HG02588 (cell line): ENCODE measurements at regions not wholly inside any gene's neighbourhood (a gene's known extent, or its start where the extent isn't known, plus 50 kb on each side); places are given as distances from the start of the nearest gene placed in this dataset.
"Not testable (repeated sequence)": the region's sequence is repeated elsewhere in the genome, so short reads cannot be mapped to it uniquely, and the experiment has no call there.

ENCODE experiments used
- ATAC-seq: cut with Tn5 transposase; IDR thresholded peaks from one replicate; pipeline ENCODE4 v1.9.1; 2021; ENCODE audit warnings: mild to moderate bottlenecking, moderate library complexity; ENCODE audit not compliant: unreplicated experiment

DNA sequence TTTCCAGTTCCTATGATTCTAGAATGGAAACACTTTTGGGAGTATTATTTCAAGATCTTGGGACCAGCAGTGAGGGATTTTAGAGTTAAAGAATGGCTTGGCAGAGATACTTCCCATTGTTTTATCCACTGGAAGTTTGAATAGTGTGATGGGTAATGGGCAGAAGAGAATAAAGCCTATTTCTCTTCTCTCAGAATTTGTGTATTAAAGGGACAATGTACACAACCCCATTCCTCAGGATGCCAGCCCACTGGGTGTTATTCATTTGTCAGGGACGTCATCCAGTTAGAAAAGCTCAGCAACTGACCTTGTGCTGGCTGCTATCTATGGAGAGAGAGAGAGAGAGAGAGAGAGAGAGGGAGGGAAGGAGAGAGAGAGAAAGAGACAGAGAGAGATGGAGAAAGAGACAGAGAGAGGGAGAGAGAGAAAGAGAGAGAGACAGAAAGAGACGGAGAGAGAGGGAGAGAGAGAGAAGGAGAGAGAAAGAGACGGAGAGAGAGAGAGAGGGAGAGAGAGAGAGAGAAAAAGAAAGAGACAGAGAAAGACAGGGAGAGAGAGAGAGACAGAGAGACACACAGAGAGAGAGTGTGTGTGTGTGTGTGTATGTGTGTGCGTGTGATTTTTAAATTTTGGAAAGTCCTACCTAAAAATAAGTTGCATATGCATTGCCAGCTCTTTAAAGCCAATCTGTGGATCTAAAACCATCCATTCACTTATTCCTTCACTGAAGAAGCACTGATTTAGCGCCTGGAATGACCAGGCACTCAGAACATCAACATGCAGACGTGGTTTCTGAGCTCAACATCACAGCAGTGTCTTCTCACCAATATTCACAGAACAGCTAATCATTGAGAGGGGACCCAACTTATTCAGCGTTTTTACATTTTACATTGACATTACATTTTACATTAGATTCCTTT is 388.8 kb downstream of the THBS2 start:
- ATAC-seq, result no peak

DNA sequence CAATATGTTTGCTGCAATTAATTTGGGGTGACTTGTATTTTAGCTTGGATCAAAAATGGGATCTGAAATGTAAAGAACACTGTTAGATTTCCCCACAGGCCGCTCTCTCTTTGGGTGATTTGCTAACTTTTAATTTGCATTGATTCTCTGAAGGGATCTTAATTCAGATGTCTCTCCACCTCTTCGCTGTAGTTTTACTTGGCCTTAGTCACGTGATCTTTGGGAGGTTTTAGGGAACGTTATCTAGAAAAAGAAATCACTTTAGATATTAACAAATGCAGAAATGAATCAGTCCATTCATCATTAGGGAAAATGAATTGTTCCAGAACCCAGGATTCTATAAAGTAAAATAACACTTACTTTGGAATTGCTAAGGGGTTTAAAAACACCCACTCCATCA is 390.2 kb downstream of the THBS2 start:
- no peak for ATAC-seq

DNA sequence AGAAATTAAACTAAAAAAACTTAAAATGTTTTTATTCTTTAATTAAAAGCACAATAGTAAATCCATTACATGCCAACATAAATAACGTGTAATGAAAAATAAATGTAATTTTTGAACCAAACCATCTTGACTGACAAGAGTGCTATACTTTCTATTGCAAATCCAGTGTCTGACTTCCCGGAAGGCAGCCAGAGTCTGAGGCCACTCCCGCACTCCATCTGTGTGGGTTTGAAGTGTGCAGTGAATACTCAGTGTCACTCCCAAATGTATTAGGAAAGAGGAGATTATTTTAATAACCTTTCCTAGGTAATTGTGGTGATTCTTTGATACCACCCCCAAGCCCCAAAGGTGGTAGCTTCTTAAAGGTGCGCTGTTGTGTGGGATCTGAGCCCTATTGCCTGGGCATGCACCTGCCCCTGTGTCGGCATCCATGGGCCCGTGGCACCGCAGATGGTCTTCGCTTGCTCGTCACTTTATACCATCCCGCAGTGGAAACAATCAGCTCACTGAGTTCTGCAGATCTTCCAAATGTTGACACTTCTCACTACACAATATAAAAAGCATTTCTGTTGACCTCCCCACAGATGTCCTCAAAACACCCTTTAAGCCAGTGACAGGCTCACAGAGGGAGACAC is 391.2 kb downstream of the THBS2 start:
- ATAC-seq, result no peak

DNA sequence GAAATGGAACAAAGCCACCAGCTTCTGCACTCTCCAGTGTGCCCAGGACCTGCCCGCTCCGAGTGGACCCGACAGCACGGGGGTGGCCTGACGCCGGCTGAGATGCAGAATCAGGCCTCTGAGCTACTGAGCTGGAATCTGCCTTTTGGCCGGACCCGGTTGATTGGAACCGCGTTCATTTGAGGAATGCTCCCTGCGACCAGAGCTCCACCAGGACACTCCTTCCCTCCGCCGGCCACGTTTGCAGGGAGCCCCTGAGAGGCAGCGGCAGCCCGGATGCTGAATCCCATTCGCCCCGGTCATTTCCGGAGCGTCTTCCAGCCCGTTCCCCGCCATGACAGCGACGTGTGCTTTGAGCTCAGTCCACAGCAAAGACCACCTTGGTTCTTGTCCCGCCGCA is 392.7 kb downstream of the THBS2 start:
- ATAC-seq, result no peak

DNA sequence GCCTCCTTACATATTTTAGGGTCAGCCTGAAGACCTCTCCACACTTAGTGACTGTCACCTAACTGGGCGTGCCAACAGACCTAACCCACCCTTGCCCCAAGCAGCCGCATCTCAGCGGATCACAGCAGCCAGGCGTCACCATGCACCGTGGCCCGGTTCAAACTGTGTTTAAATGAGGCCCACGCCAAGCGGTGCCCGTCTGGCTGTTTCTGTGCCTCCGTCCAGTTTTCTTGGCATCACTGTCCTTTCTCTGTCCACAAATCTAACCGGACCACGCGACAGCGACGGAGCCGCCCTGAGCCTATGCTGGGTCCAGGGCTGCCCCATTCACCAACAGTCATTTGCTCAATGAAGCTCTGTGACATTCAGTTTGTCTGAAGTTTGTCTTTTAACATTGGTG is 393.3 kb downstream of the THBS2 start:
- ATAC-seq, result no peak

DNA sequence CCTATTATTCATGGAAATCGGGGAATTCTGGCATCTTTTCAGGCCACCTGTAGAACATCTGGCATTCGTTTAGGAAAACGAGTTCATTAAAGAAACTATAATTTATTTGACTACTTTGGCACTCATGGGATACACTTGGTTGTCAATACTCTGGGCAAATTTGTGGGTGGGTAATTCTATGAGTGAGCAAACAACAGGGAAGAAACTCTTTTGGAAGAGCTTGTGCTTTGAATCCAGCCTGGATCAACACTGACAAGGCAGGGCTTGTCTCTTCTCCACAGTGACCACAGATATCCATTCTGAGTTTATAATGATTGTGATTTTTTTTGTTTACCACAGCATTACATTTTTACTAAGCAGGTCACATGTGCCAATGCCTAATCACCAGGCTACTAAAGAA is 394.7 kb downstream of the THBS2 start:
- no peak for ATAC-seq

DNA sequence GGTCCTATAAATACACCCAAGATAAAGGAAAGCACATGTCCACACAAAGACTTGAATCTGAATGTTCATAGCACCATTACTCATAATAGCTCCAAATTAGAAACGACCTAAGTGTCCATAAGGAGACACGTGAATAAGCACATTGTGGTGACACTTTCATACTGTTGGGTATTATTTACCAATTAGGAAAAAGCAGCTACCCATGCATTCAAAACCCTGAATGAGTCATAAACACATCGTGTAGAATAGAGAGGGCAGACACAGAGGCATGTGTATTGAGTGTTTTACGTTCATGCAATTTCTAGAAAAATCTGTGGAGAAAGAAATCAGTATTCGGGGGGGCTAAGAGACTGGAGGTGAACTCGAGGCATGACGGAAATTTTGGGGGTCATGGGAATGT is 396.7 kb downstream of the THBS2 start:
- no peak for ATAC-seq

DNA sequence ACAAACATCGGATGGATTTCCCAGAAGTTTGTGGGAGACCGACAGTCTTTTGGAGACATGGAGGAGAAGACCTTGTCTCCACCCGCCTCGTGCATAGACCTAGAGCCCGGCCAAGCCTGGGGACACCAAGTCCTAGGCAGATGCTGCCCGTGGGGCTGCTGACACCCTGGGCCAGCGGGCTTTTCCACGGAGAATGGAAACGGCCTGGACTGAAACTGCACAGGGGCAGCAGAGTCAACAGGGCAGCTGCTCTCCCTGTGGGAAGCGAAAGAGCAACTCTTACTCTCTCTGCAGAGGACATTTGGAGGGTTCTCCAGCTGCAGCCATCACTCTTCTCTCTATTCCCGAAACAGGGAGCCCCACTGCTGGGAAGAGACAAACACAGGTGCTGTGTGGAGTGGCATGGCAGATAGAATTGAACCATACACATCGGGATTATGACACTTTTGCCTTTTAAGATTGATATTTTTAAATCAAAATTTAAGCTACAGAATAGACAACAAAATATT is 401.2 kb downstream of the THBS2 start:
- no peak for ATAC-seq

DNA sequence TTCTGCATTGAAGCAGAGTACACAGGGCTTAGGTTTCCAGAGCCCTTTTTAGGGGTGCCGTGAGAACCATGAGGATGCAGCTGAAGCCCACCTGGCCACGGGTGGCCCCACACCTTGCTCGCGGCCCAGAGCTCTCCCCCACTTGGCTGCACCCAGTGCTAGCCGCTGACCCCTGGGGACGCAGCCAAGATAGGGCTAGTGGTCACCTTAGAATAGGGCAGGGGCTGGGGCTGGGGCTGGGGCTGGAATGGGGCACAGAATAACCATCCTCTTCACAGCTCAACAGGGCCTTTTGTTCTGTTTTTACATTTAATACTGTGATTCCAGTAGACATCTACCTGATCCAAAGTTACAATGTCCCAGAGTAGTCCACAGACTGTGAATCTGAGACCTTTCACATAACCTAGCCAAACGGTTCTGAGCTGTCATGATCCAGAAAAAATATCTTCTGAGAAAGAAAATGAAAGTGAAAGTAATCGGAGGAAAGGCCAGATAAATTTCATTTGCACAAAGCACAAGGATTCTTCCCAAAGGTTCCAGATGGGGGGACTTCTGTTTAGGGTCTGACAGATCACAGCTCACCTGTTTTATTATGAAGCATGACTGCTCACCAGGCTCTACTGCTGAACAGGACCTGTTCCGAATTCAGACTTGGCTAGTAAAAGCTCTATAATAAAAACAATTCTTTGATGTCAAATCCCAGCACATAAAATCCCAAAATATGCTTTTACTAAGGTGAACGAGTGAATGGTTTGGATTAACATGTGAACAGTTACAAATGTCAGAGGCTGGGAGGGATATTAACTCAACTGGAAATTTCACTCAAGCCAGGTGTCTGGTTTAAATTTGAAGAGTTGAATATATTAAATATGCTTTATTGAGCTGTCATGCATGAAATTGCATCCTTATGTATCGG is 401.9 kb downstream of the THBS2 start:
- ATAC-seq, result no peak

DNA sequence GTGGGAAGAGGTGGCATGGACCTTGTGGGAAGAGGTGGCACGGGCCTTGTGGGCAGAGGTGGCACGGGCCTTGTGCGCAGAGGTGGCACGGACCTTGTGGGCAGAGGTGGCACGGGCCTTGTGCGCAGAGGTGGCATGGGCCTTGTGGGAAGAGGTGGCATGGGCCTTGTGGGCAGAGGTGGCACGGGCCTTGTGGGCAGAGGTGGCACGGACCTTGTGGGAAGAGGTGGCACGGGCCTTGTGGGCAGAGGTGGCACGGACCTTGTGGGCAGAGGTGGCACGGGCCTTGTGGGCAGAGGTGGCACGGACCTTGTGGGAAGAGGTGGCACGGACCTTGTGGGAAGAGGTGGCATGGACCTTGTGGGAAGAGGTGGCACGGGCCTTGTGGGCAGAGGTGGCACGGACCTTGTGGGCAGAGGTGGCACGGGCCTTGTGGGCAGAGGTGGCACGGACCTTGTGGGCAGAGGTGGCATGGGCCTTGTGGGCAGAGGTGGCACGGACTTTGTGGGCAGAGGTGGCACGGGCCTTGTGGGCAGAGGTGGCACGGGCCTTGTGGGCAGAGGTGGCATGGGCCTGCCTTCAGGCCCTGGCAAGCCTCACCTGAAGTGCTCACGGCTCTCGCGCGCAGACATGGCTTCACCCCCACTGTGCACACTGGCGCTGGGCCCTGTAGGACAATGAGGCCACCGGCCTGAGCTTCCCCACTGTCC is 403.5 kb downstream of the THBS2 start:
- ATAC-seq, result not testable (repeated sequence)

DNA sequence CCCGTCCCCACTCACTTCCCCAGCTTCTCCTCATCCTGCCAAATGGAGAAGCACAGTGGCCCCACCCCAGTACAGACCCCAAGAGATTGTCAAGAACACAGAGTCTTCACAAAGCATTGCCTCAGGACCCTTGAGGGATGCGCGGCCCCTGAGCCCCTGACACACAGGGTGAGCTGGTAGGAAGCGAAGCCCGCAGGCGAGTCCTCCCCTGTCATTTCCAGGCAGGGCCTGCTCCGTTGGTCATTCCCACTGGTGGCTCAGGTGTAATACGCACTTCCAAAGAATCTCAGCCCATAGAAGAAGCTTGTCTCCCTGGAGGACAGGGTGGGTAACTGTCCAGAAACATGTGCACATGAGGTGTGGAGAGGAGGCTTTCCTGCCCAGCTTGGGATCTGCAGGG is 404.2 kb downstream of the THBS2 start:
- no peak for ATAC-seq

DNA sequence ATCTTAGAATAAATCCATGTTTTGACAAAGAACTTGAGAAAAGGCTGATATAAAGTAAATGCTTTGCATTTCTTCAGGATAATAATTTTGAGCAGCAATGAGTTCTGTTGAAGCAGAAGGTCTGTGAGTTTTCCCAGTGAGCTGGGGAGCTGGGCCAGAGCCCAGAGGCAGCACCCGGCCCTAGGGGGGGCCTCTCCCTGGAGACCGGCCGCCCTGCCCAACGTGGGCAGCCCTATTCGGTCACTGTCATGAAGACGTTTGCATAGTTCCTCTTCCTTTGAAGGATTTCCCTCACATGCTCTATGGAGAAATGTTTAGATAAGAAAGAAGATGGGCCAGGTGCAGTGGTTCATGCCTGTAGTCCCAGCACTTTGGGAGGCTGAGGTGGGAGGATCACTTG is 404.8 kb downstream of the THBS2 start:
- no peak for ATAC-seq

DNA sequence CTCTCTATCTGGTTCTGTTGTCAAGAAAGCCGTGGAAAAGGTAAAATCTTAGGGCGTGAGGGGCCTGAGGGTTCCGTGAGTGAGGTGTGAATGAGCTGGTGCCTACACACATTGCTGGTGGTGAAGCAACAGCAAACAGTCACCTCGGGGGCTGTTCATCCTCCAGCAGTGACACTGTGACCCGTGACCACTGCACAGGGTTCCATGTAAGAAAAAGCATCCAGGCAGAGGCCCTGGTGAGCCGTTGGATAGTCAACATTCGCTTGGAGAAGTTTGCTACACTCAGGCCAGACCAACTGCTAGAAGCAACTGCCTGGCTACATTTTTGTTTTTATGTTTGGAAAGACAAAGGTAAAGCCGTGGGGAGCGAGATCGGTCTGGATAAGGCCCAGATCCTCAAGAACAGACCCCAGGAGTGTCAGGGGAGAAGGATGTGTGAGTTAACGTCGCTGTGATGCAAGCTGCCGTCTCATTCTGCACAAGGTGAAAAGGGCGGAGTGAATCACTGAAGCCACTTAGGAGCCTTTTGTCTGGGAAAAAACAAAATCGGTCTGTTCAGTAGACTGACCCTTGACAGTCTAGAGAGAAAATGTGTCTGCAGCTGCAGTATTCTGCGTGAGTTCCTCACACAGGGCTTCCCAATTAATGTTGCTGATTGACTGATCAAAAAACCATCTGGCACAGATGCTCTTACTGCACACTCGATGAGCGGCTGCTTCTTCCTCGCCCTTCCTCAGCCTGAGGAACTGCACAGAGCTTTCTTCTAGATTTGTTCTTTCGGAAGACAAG is 404.0 kb downstream of the SMOC2 start:
- no peak for ATAC-seq

DNA sequence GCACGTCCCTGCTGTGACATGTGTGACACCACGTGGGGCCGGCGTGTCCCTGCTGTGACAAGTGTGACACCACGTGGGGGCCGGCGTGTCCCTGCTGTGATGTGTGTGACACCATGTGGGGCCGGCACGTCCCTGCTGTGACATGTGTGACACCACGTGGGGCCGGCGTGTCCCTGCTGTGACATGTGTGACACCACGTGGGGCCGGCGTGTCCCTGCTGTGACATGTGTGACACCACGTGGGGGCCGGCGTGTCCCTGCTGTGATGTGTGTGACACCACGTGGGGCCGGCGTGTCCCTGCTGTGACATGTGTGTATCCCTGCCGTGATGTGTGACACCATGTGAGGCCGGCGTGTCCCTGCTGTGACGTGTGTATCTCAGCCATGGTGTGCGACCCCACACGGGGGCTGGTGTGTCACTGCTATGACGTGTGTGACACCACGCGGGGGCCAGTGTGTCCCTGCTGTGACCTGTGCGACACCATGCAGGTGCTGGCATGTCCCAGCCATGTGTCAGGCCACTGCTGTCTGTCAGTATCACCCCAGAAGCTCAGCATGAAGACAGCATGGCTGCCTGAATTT is 401.7 kb downstream of the SMOC2 start:
- not testable (repeated sequence) for ATAC-seq

DNA sequence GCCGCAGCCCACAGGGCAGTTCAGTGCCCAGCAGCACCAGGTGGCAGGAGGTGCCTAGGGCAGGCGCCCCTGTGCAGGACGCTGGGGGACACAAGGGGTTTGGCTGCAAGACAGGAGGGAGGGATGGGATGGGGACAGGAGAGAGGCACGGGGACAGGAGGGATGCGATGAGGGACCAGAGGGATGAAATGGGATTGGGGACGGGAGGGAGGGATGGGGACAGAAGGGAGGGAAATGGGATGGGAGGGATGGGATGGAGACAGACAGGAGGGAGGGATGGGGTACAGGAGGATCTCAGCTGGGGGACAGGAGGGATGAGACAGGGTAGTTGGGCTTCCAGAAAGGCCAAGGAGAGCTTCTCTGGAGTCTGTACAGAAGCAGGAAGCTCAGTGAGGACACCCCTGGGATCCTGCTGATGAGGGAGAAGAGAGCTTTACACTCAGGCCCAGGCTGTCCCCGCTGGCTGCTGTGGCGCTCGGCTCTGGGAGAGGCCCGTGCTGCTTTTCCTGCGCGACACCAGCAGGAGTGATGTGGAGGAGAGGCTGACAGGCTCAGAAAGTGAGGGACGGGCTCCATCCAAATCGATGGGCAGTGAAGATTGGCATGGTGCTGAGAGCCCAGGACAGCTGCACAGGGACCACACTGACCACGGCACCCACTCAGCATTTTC is 400.8 kb downstream of the SMOC2 start:
- ATAC-seq, result no peak

DNA sequence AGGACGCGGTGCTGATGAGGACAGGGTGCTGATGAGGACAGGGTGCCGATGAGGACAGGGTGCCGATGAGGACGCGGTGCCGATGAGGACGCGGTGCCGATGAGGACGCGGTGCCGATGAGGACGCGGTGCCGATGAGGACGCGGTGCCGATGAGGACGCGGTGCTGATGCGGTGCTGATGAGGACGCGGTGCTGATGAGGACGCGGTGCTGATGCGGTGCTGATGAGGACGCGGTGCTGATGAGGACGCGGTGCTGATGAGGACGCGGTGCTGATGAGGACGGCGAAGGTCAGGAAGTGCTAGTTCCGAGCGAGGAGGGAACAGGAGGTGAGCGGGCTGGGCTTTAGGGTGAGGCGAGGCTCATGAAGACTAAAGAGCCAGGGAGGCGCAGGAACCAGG is 399.9 kb downstream of the SMOC2 start:
- not testable (repeated sequence) for ATAC-seq

DNA sequence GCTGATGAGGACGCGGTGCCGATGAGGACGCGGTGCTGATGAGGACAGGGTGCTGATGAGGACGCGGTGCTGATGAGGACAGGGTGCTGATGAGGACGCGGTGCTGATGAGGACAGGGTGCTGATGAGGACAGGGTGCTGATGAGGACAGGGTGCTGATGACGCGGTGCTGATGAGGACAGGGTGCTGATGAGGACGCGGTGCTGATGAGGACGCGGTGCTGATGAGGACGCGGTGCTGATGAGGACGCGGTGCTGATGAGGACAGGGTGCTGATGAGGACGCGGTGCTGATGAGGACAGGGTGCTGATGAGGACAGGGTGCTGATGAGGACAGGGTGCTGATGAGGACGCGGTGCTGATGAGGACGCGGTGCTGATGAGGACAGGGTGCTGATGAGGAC is 399.3 kb downstream of the SMOC2 start:
- not testable (repeated sequence) for ATAC-seq

DNA sequence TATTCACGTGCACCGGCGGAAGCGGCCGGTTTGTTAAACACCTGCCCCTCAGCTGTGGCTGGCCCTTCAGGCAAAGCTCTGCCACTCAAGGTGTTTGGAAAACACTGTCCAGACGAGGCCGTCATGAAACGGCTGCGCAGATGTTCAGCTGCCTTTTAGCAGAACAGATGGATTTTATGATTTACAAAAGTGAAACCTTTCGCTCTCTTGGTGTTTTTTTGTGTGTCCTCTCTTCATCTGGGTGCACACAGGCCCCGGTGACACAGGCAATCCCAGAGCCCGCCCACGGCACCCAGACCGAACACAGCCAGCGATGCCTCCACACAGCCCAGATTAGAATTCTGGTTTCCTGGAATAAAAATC is 397.0 kb downstream of the SMOC2 start:
- ATAC-seq, result no peak
